Keratinocyte (primary cell): ENCODE measurements at regions not wholly inside any gene's neighbourhood (a gene's known extent, or its start where the extent isn't known, plus 50 kb on each side); places are given as distances from the start of the nearest gene placed in this dataset.

Experiments
- CTCF ChIP-seq, 3 experiments: IDR thresholded peaks in 1 of 3; conservative IDR thresholded peaks in 1 of 3; optimal IDR thresholded peaks in 1 of 3; 2 replicates in 2 of 3; 3 replicates in 1 of 3; pipeline versions ENCODE3 to v1.5.1; 2011; ENCODE audit warnings: low read length in 3 of 3, mild to moderate bottlenecking in 3 of 3, moderate library complexity in 2 of 3, control low read depth in 1 of 3, inconsistent platforms in 1 of 3; ENCODE audit not compliant: insufficient read depth in 2 of 3; ENCODE audit errors: extremely low read depth in 1 of 3
- EZH2 ChIP-seq: IDR thresholded peaks from one replicate; pipeline ENCODE4 v1.6.1; 2012; ENCODE audit warnings: inconsistent platforms, mild to moderate bottlenecking, low read length, moderate library complexity

- TF ChIP-seq CTCF (optimal IDR thresholded peaks at IDR 0.05 in 1 of 3, IDR thresholded peaks at IDR 0.05 in 1 of 3, conservative IDR thresholded peaks at IDR 0.05 in 1 of 3; ENCODE audit: extremely low read depth in 1 of 3, insufficient read depth in 2 of 3, low read length in 3 of 3) (no peak), EZH2 (no peak)
Observed at GRCh38 chr7:156056534-156056933, 244.3 kb upstream of the SHH start.
